IMR-90 (cell line): ENCODE measurements at regions not wholly inside any gene's neighbourhood (a gene's known extent, or its start where the extent isn't known, plus 50 kb on each side); places are given as distances from the start of the nearest gene placed in this dataset.

ENCODE experiments used
- ATAC-seq: fragments of 200-7000 bp; cut with Tn5 transposase; 2 replicates; pipeline ENCODE4 v1.9.1; 2020; ENCODE audit warnings: low read depth, mild to moderate bottlenecking, moderate library complexity
- BruUV-seq: library from RNA; stranded (reverse); fragments of 400-500 nt; replicated peaks from 2 replicates; lab custom pipeline; 2021; lab: Mats Ljungman, UMichigan
- CTCF ChIA-PET: fragments of 300-600 bp; formaldehyde crosslinking; extraction: SDS; loops from one replicate; lab custom pipeline; 2021; ENCODE audit warnings: antibody characterized with exemption; lab: Yijun Ruan, JAX
- POLR2A ChIA-PET: fragments of 300-600 bp; sonication (Branson Sonifier 250); formaldehyde crosslinking; loops from one replicate; lab custom pipeline; 2022; ENCODE audit warnings: antibody characterized with exemption; ENCODE audit not compliant: unreplicated experiment; lab: Charles Lee
- DNase-seq: peaks from one replicate; pipeline ENCODE4 v3.0.0; 2013
- H2AFZ ChIP-seq: replicated peaks from 2 replicates; pipeline ENCODE3; 2013; ENCODE audit warnings: low read length, mild to moderate bottlenecking; ENCODE audit not compliant: poor library complexity
- H2AK5ac ChIP-seq: 2 replicates; pipeline ENCODE4 v1.6.1; 2013; ENCODE audit warnings: low read depth, low read length, inconsistent platforms
- H2AK9ac ChIP-seq: replicated peaks from 2 replicates; pipeline ENCODE3; 2013; ENCODE audit warnings: mild to moderate bottlenecking, low read depth, low read length, moderate library complexity; ENCODE audit not compliant: poor library complexity
- H2BK120ac ChIP-seq: 2 replicates; pipeline ENCODE4 v1.6.1; 2013; ENCODE audit warnings: low read depth, low read length, inconsistent platforms
- H2BK15ac ChIP-seq: 3 replicates; pipeline ENCODE4 v1.6.1; 2013; ENCODE audit warnings: low read depth, low read length, inconsistent platforms
- H2BK20ac ChIP-seq: 2 replicates; pipeline ENCODE4 v1.6.1; 2013; ENCODE audit warnings: low read depth, mild to moderate bottlenecking, inconsistent platforms, low read length, moderate library complexity
- H2BK5ac ChIP-seq: 2 replicates; pipeline ENCODE4 v1.6.1; 2013; ENCODE audit warnings: mild to moderate bottlenecking, low read depth, low read length, inconsistent platforms; ENCODE audit not compliant: poor library complexity, severe bottlenecking
- H3K14ac ChIP-seq: replicated peaks from 2 replicates; pipeline ENCODE4 v1.6.1; 2013; ENCODE audit warnings: low read depth, low read length, inconsistent platforms
- H3K18ac ChIP-seq: 2 replicates; pipeline ENCODE4 v1.6.1; 2013; ENCODE audit warnings: low read depth, low read length, control low read depth
- H3K23ac ChIP-seq: 2 replicates; pipeline ENCODE4 v1.6.1; 2013; ENCODE audit warnings: low read depth, low read length, inconsistent platforms
- H3K27ac ChIP-seq: 2 replicates; pipeline ENCODE4 v1.5.1; 2013; ENCODE audit warnings: mild to moderate bottlenecking, control low read depth, low read length; ENCODE audit not compliant: insufficient read depth
- H3K27me3 ChIP-seq: 2 replicates; pipeline ENCODE4 v1.6.1; 2013; ENCODE audit warnings: low read length; ENCODE audit not compliant: control insufficient read depth, insufficient read depth
- H3K36me3 ChIP-seq: 2 replicates; pipeline ENCODE4 v1.6.1; 2013; ENCODE audit warnings: low read length, mixed read lengths; ENCODE audit not compliant: control insufficient read depth, insufficient read depth
- H3K4ac ChIP-seq: 2 replicates; pipeline ENCODE4 v1.6.1; 2013; ENCODE audit warnings: low read depth, low read length, inconsistent platforms
- H3K4me1 ChIP-seq: 2 replicates; pipeline ENCODE4 v1.6.1; 2013; ENCODE audit warnings: low read length, mixed read lengths; ENCODE audit not compliant: control insufficient read depth, insufficient read depth
- H3K4me2 ChIP-seq: 2 replicates; pipeline ENCODE4 v1.6.1; 2013; ENCODE audit warnings: low read depth, mild to moderate bottlenecking, control low read depth, low read length, moderate library complexity
- H3K4me3 ChIP-seq: 2 replicates; pipeline ENCODE4 v1.5.1; 2013; ENCODE audit warnings: low read depth, mild to moderate bottlenecking, control low read depth, low read length, moderate library complexity; ENCODE audit not compliant: insufficient read depth
- H3K56ac ChIP-seq: 2 replicates; pipeline ENCODE4 v1.6.1; 2013; ENCODE audit warnings: low read length, inconsistent platforms; ENCODE audit not compliant: insufficient read depth; ENCODE audit errors: extremely low read depth
- H3K79me1 ChIP-seq, 2 experiments: 2 replicates each; pipeline ENCODE4 v1.6.1; 2013; ENCODE audit warnings: low read length in 2 of 2, inconsistent platforms in 1 of 2, low read depth in 1 of 2
- H3K9ac ChIP-seq: 2 replicates; pipeline ENCODE4 v1.6.1; 2013; ENCODE audit warnings: low read depth, low read length, control low read depth
- H3K9me1 ChIP-seq: 2 replicates; pipeline ENCODE4 v1.6.1; 2013; ENCODE audit warnings: low read length, inconsistent platforms; ENCODE audit not compliant: insufficient read depth
- H3K9me3 ChIP-seq: 2 replicates; pipeline ENCODE4 v1.6.1; 2013; ENCODE audit warnings: low read length; ENCODE audit not compliant: control insufficient read depth, insufficient read depth
- H4K20me1 ChIP-seq: 2 replicates; pipeline ENCODE4 v1.6.1; 2013; ENCODE audit warnings: low read length, inconsistent platforms; ENCODE audit not compliant: insufficient read depth
- H4K5ac ChIP-seq: 2 replicates; pipeline ENCODE4 v1.6.1; 2013; ENCODE audit warnings: mild to moderate bottlenecking, low read depth, low read length, control low read depth
- H4K8ac ChIP-seq, 2 experiments: 2 replicates each; pipeline ENCODE4 v1.6.1; 2013; ENCODE audit warnings: low read depth in 2 of 2, low read length in 2 of 2, control low read depth in 1 of 2, inconsistent platforms in 1 of 2
- H4K91ac ChIP-seq: 2 replicates; pipeline ENCODE4 v1.6.1; 2013; ENCODE audit warnings: low read depth, low read length, inconsistent platforms; ENCODE audit not compliant: insufficient read depth
- ELK1 ChIP-seq: fragments of 150-350 bp; IDR thresholded peaks from 2 replicates; pipeline ENCODE4 v1.6.1; 2016; ENCODE audit warnings: low read depth, mild to moderate bottlenecking, low read length, moderate library complexity, borderline replicate concordance
- MAFK ChIP-seq: IDR thresholded peaks from 2 replicates; pipeline ENCODE4 v1.6.1; 2012; ENCODE audit warnings: low read depth, low read length, improper control_type of control experiment
- NFE2L2 ChIP-seq: fragments of 150-350 bp; IDR thresholded peaks from 2 replicates; pipeline ENCODE4 v1.6.1; 2016; ENCODE audit warnings: low read depth, mild to moderate bottlenecking, low read length
- RCOR1 ChIP-seq: IDR thresholded peaks from 2 replicates; pipeline ENCODE4 v1.6.1; 2012; ENCODE audit warnings: mild to moderate bottlenecking, low read length, improper control_type of control experiment; ENCODE audit not compliant: insufficient replicate concordance
- SMC3 ChIP-seq: fragments of 150-350 bp; IDR thresholded peaks from 2 replicates; pipeline ENCODE4 v1.6.1; 2016; ENCODE audit warnings: low read depth, mild to moderate bottlenecking, antibody characterized with exemption, low read length, moderate library complexity
- WGBS, 2 experiments: methylation state at CpG; one replicate each; pipeline versions ENCODE4 v1.1.5 to v1.1.7; 2013; ENCODE audit warnings: missing lambda C conversion rate in 2 of 2; ENCODE audit not compliant: insufficient read length in 1 of 2; ENCODE audit errors: extremely low coverage in 2 of 2; 5-methylcytosine and 5-hydroxymethylcytosine counted together
- dilution Hi-C: fragments of 300-500 bp; cut with HindIII; formaldehyde crosslinking; loops from one replicate; pipeline ENCODE4 v1.14.3; 2018; ENCODE audit warnings: low sequenced_read_pairs; ENCODE audit not compliant: unreplicated experiment
- in situ Hi-C: fragments of 300-500 bp; cut with MboI; formaldehyde crosslinking; loops from 3 replicates; pipeline ENCODE4 v1.14.3; 2019; ENCODE audit warnings: low sequenced_read_pairs, inconsistent platforms, mixed read lengths
- intact Hi-C: fragments of 100-400 bp; cut with micrococcal nuclease; formaldehyde crosslinking; loops from 2 replicates; pipeline ENCODE4 v1.10.0; 2022
- TF ChIP-seq, protein P1 (sequence below): conservative IDR thresholded peaks from 2 replicates; pipeline ENCODE4 v1.5.1; 2012; ENCODE audit warnings: mild to moderate bottlenecking, low read depth, low read length, improper control_type of control experiment

DNA sequence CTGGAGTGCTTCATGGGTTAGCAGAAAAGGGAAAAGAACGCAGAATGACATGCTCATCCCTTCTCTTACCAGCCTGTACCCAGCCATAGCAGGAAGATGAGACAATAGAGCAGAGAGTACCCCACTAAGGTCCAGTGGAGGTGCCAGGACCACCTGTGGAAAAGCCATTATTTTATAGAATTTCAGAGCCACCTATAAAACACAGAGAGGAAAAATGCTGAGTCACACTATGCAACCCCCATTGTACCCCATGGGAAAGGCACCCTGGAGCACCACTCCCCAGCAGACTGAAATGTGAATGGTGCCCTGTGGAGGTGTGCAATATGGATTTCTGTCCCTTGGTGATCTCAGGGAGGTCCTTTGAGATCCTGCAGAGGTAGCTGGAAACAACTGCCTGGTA, 97.2 kb downstream of the HES1 start:
- no peak for ATAC-seq

More for the DNA sequence above, 97.2 kb downstream of the HES1 start:
- H3K56ac ChIP-seq = no peak overlapping the region
- no TSS peak for BruUV-seq
- H3K18ac ChIP-seq = no peak overlapping the region
- H2BK20ac ChIP-seq = no peak overlapping the region
- no peak overlapping the region for H3K14ac ChIP-seq
- H2BK5ac ChIP-seq = no peak overlapping the region
- no peak overlapping the region for H2AK5ac ChIP-seq
- POLR2A ChIA-PET = no interaction called here
- H3K9ac ChIP-seq = no peak overlapping the region
- no peaks in the 10 kb centered on the region for H3K9me3 ChIP-seq
- TF ChIP-seq RCOR1 (no peak), NFE2L2 (peak; percentile 85), MAFK (no peak), SMC3 (no peak), ELK1 (no peak)
- TF ChIP-seq, protein P1, sequence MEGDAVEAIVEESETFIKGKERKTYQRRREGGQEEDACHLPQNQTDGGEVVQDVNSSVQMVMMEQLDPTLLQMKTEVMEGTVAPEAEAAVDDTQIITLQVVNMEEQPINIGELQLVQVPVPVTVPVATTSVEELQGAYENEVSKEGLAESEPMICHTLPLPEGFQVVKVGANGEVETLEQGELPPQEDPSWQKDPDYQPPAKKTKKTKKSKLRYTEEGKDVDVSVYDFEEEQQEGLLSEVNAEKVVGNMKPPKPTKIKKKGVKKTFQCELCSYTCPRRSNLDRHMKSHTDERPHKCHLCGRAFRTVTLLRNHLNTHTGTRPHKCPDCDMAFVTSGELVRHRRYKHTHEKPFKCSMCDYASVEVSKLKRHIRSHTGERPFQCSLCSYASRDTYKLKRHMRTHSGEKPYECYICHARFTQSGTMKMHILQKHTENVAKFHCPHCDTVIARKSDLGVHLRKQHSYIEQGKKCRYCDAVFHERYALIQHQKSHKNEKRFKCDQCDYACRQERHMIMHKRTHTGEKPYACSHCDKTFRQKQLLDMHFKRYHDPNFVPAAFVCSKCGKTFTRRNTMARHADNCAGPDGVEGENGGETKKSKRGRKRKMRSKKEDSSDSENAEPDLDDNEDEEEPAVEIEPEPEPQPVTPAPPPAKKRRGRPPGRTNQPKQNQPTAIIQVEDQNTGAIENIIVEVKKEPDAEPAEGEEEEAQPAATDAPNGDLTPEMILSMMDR = no peak
- no peak overlapping the region for H3K23ac ChIP-seq
- WGBS, 2 experiments = no CpG with 5 or more reads among the region's 1 CpG
- no peak overlapping the region for H4K91ac ChIP-seq
- H3K4me2 ChIP-seq = no peak overlapping the region
- H2BK15ac ChIP-seq = no peak overlapping the region
- no peak overlapping the region for H2AK9ac ChIP-seq
- H3K4ac ChIP-seq = no peak overlapping the region
- H3K4me1 ChIP-seq = no peaks in the 10 kb centered on the region
- no peaks in the 10 kb centered on the region for H4K20me1 ChIP-seq
- H4K8ac ChIP-seq = no peak overlapping the region
- DNase-seq = no peak
- no peak overlapping the region for H4K5ac ChIP-seq
- H3K79me1 ChIP-seq = no peaks in the 10 kb centered on the region
- dilution Hi-C loops (no loop called here), intact Hi-C loops (no loop called here), in situ Hi-C loops (no loop called here)
- CTCF ChIA-PET = no interaction called here
- H3K27me3 ChIP-seq = peaks cover 10% of the 10 kb centered on the region
- no peaks in the 10 kb centered on the region for H3K36me3 ChIP-seq
- H3K9me1 ChIP-seq = no peaks in the 10 kb centered on the region
- no peak overlapping the region for H2BK120ac ChIP-seq
- no peak overlapping the region for H3K27ac ChIP-seq
- H3K4me3 ChIP-seq = no peak overlapping the region
- no peak overlapping the region for H2AFZ ChIP-seq
